Hematopoietic multipotent progenitor cell treated with erythropoietin and hydrocortisone succinate and interleukin-3 and kit ligand, for 4 days (in vitro differentiated cells): ENCODE measurements at regions not wholly inside any gene's neighbourhood (a gene's known extent, or its start where the extent isn't known, plus 50 kb on each side); places are given as distances from the start of the nearest gene placed in this dataset.
A peak's percentile ranks its signal among the peaks of the same experiment; 100 is the strongest.

Experiments
- DNase-seq: peaks from one replicate; pipeline ENCODE4 v3.0.0-alpha.2; 2015

DNA sequence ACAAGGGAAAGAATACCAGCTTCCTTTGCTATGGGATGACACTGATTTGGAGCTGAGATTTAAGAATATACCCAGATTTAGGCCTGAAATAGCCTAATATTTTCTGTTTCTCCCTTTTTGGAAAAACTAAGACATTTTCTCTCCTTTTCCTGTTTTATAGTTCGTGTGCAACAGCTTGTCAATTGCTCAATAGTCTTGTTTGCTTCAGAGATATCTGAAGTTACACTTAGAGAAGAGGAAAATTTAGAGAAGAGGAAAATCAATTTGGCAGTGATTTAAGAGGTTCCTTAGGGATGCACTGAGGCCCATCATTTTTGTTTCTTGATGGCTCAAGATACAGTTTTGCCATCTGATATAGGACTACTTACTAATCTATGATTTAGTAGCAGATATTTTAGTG lies 398.6 kb downstream of the RFPL4B start:
- DNase-seq, result no peak

- DNase-seq, result no peak
Observed at GRCh38 chr6:112749673-112750072, 402.5 kb downstream of the RFPL4B start.

- peak; percentile 18 for DNase-seq
Observed at GRCh38 chr6:112752305-112752704, 405.2 kb downstream of the RFPL4B start.

DNA sequence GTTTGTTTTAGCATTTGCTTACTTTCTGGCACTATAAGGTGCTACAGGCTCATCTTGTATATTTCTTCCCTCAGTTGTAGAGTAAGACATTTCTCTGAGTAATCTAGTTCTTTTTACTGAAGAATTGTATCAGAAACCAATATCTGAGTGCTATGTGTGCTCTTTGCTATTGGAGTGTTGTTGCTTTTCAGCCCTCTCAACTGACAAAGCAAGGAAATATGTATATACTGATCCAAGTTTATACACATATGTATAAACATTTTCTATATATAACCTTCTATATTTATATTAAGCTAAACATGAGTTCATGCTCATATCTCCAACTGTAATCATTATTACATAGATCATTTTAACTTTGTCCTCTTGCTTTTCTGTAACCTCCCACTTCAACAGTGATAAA lies 405.7 kb downstream of the RFPL4B start:
- DNase-seq, result no peak

GRCh38 chr6:112760831-112761230 lies 413.7 kb downstream of the RFPL4B start:
- no peak for DNase-seq

GRCh38 chr6:112761740-112762139 lies 414.6 kb downstream of the RFPL4B start:
- DNase-seq, result no peak

DNA sequence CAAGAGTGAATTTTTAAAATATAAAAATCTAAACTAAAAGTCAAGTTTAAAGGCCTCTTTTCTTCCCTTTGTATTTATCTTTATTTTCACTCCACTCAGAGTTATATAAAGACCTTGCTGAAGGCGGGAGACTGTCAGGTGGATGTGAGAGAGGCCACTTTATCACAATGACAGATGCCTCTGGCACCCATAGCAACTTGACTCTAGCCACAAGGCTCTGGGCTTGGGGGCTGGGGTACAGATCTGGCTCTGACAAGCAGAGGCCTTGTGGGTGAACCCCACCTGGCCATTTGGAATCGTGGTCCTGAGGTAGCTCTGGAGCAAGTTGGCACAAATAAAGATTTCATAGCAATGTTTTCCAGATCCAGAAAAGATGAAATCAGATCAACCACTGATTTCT lies 417.2 kb downstream of the RFPL4B start:
- no peak for DNase-seq

GRCh38 chr6:112770308-112770707 lies 423.2 kb downstream of the RFPL4B start:
- DNase-seq, result no peak

DNA sequence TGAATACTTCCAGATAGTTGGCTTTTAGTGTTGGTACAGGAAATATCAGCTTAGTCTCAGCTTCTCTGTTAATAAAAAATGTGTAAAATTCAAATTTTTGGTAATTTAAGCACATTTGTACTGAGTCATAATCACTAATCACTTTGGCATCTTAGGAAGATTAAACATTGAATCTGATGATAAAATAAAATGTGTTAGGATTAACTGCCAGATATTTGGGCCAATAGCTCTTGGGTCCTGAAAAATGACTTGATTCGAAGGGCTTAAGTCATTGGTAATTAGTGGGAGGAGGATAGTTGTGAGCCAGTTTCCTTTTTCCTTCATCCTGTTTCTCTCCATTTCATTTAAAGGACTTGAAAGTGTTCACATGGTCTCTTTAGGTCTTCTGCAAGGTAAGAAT lies 426.1 kb downstream of the RFPL4B start:
- no peak for DNase-seq

DNA sequence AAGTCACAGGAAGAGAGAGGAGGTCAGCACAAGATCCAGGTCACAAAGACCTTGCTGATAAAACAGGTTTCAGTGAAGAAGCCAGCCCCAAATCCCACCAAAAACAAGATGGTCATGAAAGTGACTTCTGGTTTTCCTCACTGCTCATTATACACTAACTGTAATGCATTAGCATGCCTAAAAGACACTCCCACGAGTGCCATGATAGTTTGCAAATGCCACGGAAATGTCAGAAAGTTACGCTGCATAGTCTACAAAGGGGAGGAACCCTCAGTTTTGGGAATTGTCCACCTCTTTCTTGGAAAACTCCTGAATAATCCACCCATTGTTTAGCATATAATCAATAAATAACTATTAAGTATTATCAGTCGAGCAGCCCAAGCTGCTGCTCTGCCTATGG lies 427.2 kb downstream of the RFPL4B start:
- DNase-seq, result no peak

- peak; percentile 89 for DNase-seq
Observed at GRCh38 chr6:112780498-112781096, 433.5 kb downstream of the RFPL4B start.

DNA sequence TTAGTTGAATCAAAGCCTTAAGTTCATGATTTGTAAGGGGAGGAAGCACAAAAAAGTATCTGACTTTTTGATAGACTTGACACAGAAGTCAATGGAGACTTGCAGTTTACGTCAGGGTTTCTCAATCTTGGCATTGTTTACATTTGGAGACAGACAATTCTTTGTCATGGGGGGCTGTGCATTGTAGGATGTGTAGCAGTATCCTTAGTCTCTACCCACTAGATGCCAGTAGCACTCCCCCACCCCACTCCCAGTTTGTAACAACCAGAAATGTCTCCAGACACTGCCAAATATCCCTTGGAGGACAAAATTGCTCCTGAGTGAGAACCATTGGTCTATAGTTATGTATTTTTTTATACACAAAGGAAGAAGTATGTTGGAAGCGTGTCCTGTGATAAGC lies 434.1 kb downstream of the RFPL4B start:
- peak; percentile 2 for DNase-seq

- DNase-seq, result no peak
Observed at GRCh38 chr6:112785408-112785807, 438.3 kb downstream of the RFPL4B start.

- DNase-seq, result no peak
Observed at GRCh38 chr6:112786801-112787200, 439.7 kb downstream of the RFPL4B start.

GRCh38 chr6:112787371-112787770 lies 440.2 kb downstream of the RFPL4B start:
- no peak for DNase-seq

- no peak for DNase-seq
Observed at GRCh38 chr6:112795316-112795715, 448.2 kb downstream of the RFPL4B start.

DNA sequence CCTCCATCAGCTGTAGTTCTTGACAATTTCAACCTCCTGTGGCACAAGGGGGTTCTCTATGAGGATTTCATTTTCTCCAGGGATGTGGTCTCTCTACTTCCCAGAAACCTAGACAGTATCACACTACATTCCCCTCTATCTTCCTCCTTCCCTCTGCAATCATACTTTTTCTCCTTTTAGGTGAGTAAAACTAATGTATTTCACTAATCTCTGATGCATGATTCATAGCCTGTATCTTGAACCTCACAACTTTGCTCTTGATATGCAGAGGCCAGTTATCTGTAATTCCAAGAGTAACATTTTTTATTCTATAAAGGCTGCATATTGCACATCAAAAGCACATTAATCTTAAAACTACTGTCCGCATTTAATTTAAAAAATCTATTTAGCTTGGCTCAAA lies 449.6 kb downstream of the RFPL4B start:
- DNase-seq, result no peak

- no peak for DNase-seq
Observed at GRCh38 chr6:112799889-112800288, 452.8 kb downstream of the RFPL4B start.

DNA sequence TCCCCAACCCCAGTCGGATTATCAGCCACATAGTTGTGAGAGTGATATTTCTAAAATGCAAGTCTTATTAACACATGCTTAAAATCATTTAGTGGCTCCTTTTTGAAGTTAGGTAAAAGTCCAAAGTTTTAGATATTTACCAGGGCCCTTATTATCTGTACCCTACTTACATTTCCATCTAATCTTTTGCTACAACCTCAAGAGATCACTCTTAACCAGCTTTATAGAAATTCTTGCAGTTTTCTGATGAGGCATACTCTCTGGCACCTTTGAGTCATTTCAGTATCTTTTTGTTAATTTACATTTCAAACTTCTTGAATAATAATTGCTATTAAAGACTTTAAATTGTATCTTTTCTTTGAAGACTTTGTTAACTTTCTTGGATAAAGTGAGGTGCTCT lies 453.3 kb downstream of the RFPL4B start:
- DNase-seq, result no peak

DNA sequence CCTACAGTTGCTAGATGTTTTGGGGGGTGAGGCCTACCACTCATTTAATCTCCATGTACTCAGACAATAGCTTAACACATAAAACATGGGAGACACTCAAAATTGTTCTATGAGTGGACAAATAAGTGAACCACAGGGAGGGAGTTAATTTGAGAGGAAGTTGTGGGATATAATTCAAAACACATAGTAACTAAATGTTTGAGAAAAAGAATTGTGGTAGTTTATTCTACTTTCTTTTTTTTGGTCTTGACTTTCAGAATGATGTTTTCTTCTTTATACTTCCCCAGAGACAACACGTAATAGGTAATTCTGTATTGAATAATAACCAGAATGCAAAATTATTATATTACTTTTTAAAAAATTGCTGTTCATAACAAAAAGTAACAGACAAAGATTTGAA lies 453.8 kb downstream of the RFPL4B start:
- DNase-seq, result no peak

GRCh38 chr6:112801468-112802080 lies 454.4 kb downstream of the RFPL4B start:
- DNase-seq, result no peak

DNA sequence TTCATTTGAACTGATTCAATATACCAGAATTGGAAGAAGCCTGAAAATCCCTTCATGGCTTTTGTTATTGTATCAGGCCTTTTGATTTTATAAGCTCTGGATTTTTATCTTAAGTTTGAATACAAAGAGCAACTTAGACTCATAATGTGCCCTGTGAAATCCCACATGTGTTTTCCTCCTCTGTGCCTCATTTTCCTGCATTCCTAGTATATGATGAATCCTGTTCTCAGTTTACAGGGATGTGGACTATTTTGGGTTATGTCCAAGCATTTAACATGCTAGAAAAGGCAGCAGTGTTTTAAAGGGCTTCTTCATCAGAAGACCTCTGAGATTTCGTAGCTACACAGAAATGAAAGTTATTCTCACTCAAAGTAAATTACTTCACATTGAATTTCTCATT lies 455.0 kb downstream of the RFPL4B start:
- no peak for DNase-seq

GRCh38 chr6:112804638-112805330 lies 457.7 kb downstream of the RFPL4B start:
- no peak for DNase-seq

DNA sequence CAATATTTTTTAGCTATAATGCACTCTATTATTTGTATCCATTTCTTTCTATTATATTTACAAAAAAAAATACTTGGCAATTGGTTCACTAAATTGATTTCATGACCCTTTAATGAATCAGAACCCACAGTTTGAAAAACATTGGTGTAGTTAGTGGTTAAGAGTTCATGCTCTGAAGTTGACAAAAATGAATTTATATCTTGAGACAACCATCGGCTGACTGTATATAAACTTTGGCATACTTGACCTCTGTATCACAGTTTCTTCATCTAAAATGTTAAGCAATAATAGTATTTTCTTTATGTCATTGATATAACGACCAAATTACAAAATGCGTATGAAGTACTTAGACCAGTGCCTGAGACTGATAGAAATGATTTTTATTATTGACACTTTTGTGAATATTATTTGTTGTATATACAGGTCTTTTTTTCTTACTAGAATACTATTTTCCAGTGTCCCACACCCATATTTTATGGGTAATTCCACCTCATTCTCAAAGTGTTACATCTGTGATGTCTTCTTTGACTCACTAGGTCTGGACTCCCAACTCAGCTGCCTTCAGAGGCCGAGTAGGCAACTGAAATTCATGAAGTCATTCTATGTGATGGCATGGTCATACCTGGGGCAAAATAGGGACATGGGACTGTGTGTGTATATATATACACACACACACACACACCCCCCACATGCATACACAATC lies 459.2 kb downstream of the RFPL4B start:
- no peak for DNase-seq
